ENCODE measurements at regions not wholly inside any gene's neighbourhood (a gene's known extent, or its start where the extent isn't known, plus 50 kb on each side); places are given as distances from the start of the nearest gene placed in this dataset.
"Not testable (repeated sequence)": the region's sequence is repeated elsewhere in the genome, so short reads cannot be mapped to it uniquely, and the experiment has no call there.

DNA sequence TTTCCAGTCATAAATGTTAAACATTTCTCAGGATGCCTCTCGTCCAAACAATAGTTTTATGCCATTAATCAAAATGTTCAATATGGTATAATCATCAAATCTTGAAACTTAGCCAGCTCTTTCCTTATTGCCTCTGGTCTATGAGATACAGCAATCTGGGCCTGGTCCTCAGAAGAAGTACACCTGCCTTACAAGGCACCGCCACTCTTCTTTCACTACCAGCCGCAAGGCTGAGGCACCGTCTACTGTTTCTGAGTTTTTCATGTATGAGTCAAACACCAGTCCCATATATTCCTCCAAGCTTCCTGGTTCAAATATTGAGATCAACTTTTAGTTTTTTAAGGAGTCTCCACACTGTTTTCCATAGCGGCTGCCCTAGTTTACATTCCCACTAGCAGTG, 600.6 kb upstream of the FAT3 start:
- no peak for DNase-seq

DNA sequence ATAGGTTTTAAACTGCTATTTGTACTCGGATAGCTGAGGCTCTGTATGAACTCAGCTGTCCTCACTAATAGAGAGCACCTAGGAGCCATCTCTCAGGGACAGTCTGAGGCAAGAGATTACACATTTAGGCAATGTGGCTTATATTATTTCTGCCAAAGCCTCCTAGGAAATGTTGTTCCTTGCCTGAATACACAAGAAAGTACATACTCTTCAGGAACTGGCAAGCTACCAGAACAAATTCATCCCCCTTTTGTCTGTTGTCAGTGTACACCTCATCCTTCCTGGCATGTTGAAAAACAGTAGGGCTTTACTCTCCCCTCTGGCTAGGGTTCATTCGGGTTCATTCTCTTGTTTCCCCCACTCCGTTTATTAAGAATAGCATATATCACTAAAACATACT, 615.9 kb upstream of the FAT3 start:
- DNase-seq, result no peak

DNA sequence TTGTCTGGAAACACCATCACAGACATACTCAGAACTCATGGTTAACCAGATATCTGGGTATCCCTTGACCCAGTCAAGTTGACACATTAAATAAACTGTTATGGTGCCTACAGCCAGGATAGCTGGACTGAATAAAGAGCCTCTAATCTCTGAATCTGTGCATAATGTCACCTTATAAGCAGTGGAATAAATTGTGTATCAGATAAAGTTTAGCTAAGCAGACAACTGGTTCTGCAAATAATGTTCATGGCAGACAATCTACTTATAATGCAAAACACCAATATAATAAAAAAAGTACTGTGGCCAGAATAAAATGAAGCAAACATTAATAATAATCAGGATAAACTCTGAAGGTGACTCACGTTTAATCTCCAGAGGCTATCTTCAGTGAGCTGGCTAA, 628.5 kb upstream of the FAT3 start:
- no peak for DNase-seq

DNA sequence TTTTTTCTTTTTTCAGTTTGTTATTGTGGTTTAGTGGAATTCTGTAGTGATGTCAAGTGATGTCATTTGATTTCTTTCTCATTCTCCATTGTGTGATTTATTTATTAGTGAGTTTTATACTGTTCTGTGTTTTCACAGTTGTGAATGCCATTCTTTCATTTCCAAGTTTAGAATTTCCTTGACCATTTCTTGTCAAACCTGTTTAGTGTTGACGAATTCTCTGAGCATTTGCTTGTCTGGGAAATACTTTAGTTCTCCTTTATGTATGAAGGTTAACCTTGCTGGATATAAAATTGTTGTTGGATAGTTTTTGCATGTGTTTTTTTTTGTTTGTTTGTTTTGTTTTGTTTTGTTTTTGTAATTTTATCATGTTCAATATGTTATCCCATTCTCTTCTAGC, 633.6 kb upstream of the FAT3 start:
- no peak for DNase-seq

DNA sequence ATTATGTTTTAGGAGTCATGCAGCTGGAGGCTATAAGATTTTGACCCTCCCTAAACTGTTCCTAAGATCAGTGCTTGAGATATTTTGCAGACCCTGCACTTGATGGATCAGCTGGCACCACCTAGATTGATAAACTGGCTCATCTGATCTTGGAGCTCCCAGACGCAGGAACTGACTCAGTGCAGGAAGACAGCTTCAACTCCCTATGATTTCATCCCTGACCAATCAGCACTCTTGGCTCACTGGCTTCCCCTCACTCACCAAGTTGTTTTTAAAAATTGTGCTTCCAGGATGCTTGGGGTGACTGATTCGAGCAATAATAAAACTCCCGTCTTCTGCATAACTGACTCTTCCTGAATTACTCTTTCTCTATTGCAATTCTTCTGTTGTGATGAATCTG, 637.5 kb upstream of the FAT3 start:
- DNase-seq, result no peak

DNA sequence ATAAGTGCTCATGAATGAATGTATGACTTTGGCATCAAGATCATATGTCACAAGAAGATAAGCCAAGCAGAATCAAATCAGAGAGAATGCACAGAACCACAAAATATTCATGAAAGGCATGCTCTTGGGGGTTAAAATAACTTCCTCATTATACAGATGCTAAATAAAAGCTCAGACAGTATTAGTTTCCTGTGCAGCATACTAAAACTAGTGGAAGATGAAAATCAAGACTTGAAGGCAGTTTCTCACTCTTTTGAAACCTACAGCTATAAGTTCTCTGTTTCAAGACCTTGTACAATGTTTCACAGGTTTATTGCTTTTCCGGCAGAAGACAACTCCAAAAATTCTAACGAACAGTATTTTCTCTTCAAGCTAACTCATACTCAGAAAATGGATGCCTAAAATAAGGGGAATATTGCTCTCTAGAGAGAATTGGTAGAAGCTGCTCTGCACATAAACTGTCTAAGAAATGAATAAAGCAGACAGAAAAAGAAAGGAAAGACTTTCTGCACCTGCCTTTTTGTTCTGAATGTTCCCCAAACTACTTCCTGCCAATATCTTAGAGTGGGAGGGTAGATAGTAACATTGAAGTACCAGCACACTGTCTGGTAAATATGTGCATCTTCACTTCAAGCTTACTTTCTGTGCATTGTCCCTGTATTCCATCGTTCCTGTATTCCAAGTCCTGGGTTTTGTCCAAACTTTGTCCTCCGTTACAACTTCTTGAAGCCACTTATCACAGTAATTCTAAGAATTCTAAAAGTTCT, 639.4 kb upstream of the FAT3 start:
- no peak for DNase-seq

DNA sequence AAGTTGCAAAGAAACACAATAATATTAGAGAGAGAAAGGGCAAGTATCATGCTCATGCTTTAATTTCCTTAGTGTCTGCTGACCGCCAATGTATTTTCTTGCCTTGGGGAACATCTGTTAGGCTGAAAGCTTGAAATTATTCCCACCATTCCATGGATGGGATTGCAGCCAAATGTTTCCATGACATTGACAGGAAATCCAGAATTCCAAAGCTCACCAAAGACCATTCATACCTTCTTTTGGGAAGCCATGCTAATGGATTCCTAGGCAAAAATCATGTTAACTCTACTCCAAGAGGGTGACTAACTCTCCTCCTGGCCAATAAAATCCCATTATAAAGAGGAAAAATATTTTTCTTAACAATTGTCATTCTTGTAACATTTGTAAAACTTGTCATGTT, 661.4 kb upstream of the FAT3 start:
- DNase-seq, result no peak

DNA sequence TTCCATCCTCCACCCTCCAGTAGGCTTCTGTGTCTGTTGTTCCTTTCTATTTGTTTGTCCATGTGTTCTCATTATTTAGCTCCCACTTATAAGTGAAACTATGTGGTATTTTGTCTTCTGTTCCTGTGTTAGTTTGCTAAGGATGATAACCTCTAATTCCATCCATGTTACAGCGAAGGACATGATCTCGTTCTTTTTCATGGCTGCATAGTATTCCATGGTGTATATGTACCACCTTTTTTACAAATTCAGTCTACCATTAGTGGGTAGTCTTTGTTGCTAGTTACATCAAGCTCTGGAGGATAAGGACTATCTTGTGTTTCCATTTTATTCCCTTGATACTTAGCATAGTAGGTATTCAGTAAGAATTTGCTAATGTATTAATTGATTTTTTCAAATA, 664.2 kb upstream of the FAT3 start:
- no peak for DNase-seq

DNA sequence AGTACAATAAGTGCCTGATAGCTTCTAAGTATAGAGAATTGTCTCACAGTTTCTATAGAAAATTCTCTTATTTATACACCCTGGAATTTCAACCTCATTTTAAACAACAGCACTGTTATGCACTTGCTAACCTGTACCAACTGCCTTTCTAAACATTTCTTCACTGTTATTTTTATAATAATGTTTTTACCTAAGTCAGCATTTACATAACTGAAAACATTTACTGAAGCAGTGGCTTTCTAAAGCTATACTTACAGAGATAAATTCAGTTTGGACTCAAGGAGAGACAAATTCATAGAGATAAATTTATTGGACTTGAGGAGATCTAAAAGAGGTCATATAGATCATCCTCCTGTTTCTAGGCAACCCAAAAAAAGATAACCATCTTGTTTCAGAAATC, 686.6 kb upstream of the FAT3 start:
- no peak for DNase-seq

DNA sequence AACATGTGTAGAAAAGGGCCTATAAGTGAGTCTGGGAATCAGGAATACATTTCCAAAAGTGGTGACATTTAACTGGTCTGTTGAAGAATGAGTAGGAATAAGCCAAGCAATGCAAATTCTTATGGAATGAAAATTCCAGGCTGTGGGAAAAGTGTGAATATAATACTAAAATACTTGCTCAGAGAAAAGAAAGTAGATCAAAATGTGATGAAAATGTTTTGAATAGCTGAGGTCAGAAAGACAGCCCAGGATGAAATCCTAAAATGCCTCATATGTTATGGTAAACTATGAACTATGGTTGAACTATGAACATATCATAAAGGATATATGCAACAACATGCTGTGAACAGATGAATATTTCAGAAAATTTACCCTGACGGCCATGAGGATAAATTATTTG, 688.3 kb upstream of the FAT3 start:
- no peak for DNase-seq

DNA sequence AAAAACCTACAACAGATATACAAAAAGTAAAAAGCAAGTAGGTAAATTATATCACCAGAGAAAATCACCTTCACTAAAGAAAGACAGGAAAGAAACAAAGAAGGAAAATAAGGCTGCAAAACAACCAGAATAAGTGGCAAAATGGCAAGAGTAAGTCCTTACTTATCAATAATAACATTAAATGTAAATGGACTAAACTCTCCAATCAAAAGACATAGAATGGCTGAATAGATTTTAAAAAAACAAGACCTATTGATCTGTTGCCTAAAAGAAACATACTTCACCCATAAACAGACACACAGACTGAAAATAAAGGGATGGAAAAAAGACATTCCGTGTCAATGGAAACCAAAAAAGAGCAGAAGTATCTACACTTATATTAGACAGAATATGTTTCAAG, 695.7 kb upstream of the FAT3 start:
- no peak for DNase-seq

DNA sequence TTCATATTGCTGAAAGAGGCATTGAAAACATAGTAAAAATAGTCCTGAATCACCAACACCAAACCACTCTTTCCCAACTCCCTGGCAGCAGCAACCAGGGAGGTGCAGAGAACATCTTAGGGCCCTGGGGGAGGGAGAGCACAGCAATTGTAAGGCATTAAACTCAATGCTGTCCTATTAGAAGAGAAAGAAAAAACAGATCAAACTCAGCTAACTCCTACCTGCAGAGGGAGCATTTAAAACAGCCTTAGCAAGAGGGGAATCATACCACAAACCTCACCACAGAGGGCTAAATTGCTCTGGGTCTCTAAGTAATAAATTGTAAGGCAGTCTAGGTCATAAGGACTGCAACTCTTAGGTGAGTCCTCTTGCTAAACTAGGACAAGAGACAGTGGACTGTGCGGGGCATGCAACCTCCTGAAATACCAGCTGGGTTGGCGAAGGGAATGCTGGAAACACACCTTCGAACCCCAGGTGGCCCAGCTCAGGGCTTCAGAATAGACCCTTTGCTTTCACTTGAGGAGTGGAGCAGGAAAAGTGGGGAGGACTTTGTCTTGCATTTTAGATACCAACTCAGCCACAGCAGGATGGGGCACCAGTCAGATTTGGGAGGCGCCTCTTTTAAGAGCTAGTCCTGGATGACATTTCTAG, 697.1 kb upstream of the FAT3 start:
- no peak for DNase-seq

DNA sequence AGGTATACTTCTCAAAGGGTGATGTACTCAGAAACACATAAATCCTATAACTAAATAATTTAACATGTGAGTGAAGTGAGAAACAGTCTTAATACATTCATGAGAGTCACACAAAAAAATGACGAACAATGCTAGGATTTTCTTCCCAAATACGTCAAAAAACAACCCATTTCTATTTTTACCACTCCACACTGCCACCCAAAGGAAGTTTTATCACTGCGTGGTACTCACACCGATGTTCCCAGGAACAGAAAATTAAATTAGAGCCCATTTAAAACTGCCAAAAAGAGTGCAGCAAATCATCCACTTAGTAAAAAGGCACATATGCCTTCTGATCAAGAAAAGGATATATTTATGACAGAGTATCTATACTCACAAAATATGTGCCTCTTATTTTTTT, 710.9 kb upstream of the FAT3 start:
- DNase-seq, result no peak

DNA sequence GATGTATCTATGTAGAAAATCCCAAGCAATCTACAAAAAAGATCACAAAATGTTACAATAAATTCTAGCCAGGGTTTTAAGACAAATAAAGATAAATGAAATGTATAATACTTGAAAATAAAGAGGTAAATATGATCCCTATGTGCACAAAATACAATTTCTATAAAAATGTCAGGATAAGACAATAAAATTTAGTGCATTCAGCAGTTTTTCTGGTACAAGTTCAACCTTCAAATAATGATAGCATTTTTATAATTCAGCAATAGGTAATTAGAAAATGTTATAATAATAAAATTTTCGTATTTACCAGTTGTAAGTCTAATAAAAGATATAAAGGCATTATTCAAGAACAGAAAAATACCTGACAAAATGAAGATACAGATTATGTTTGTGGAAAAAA, 726.8 kb upstream of the FAT3 start:
- no peak for DNase-seq

DNA sequence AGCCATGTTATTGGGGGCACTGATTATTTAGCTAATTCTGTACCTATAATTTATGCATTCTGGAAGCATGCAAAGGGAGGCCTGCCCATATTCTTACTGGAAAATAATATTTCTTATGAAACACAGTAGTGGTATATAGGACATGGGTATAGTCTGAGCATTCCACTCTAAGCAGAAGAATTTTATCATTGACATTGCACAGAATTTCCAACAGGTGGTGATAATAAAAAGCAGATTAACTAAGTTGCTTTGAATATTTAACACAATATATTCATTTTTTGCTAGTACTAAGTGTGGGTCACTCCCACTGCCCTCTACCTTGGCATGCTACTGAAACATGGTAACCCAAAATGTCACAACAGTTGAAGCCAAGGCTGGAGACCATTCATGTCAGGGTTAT, 728.8 kb upstream of the FAT3 start:
- DNase-seq, result no peak

DNA sequence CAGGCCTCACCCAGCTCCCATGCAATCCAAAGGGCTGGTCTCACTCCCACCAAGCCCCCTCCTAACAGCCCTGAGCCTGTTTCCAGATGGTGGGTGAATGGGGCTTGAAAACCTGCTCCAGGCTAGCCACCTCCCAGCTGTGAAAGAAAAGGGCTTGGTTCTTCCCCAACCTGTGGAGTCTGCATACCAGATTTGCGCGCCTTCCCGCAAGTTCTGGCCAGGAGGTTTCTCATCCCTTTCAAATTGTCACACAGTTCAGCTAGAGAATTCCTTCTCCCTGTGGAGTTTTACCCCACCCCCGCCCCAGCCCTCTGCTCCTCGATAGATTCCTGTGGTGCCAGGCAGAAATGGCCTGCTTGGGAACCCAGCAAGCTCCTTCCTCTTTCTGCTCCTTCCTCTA, 734.6 kb upstream of the FAT3 start:
- no peak for DNase-seq

DNA sequence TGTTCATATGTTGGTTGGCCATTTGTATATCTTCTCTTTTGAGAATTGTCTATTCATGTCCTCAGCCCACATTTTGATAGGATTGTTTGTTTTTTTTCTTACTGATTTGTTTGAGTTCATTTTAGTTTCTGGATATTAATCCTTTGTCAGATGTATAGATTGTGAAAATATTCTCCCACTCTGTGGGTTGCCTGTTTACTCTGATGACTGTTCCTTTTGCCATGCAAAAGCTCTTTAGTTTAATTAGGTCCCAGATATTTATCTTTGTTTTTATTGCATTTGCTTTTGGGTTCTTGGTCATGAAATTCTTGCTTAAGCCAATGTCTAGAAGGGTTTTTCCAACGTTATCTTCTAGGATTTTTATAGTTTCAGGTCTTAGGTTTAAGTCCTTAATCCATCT, 740.7 kb upstream of the FAT3 start:
- not testable (repeated sequence) for DNase-seq

DNA sequence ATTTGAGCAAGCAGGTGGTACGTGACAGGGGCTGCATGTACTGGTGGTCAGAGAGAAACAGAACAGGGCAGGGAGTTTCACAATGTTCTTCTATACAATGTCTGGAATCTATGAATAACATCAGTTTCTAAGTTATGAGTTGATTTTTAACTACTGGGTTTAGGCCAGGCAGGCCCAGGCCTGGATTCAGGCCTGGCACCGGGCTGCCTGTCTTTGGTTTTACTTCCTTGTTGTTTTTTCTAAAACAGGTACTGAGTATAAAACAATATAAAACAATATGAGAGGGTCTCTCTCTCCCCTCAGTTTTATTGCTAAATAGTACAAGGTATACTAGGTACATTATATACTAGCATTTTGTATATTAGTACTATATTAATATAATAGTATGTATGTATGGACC, 742.7 kb upstream of the FAT3 start:
- not testable (repeated sequence) for DNase-seq

DNA sequence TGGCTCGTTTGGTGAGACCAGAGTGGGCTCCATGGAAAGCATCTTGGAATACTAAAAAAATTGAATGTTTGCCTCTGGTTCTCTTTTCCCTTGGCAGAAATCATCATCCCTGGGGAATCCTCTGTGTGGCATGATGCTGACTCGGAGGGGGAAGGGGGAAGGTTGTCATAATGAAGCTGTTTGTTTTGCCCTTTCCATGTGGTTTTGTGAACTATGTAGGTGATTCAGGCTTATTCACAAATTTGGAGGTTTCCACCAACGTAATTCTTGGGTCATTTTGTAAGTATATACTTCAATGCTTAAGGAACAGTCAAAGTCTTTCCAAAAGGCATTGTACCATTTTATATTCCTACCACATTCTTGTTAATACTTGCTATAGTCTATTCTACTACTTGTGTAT, 754.0 kb upstream of the FAT3 start:
- DNase-seq, result no peak

DNA sequence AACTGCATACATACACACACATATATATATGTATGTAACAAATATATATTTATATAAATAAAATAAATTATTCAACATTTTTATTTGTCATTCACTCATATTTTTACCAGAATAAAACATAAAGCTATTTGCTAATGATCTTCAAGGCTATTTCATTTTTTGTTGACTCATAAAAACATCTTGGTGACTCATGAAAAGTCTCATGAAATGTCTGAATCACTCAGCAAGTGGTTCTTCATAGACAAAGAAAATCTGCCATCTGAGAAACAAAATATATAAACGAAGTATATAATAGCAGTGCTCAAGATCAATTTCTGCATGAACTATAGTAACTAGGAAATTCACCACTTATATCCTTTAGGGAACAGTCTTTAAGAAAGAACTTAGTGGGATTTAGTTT, 764.8 kb upstream of the FAT3 start:
- no peak for DNase-seq

DNA sequence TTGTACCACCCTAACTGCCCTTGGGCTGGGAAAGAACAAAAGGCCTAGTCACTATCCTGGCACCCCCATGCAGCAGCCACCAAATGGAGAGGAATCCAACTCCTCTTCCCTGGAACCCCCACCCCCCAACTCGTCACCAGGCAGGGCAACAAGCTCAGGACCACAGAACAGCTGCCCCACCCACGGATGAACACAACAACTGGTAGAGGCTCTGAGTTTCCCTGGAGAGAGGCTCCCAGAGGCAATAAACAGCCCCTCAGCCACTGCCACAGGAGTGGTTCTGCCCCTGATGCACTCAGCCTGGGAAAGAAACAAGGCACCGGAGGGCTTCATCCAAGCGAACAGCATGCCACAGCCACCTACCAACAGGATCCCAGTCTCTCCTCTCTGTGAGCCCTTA, 778.4 kb upstream of the FAT3 start:
- no peak for DNase-seq

DNA sequence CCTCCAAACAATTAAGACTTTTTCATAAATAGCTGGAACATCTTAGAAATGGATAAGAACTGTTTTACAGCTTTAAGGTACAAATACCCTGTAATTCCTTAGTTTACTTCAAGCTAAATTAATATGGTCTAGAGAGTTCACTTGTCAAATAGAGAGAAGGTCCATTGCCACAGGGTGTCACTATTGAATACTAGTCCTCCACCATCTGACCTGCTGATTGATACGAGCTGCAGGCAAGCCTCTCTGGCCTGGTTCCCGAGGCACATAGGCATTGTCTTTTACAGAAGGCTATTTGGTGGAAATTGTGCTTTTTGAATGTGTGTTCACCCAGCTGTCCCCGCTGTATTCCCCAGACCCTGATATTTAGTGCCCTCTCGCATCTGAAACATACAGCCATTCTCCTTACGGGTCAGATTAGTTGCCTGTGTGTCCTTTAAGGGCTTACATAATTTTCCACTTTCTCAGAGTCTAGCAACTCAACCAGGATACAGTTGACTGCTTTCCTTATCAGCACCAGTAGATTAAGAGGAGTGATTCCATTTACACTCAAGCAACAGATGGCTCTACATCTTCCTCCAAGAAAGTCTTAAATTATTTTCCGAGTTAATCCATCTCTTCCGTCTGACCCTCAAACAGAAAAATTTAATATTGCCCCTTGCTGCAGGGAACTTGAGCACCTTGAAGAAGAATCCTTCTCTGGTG, 788.8 kb upstream of the FAT3 start:
- no peak for DNase-seq

DNA sequence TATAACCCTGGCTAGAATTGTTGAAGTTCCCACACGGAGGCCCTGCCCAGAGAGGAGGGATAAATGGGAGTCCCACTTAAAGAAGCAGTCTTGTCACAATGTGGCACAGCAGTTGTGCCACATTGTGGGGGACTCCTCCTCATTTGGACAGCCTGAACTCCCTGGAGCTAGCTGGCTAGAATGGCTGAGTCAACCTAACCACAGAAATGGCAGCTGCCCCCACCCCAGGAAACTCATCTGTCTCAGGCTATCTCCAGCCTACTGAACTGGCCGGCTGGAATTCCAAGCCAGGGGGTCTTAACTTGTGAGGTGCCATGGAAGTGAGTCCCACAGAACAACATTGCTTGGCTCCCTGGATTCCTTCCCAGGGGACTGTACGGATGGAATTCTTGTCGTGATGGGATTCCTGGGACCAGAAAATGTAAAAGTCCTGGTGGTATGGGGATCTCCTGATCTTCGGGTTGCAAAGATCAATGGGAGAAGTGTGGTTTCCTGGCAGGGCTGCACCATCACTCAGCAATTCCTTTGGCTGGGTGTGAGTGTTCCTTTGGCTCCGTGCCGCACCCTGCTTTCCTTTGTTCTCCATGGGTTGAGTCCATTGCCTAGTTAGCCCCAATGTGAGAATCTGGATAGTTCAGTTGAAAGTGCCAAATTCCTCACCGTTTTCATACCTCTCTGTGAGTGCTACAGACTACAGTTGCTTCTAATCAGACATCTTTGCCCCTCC, 791.2 kb upstream of the FAT3 start:
- DNase-seq, result no peak

DNA sequence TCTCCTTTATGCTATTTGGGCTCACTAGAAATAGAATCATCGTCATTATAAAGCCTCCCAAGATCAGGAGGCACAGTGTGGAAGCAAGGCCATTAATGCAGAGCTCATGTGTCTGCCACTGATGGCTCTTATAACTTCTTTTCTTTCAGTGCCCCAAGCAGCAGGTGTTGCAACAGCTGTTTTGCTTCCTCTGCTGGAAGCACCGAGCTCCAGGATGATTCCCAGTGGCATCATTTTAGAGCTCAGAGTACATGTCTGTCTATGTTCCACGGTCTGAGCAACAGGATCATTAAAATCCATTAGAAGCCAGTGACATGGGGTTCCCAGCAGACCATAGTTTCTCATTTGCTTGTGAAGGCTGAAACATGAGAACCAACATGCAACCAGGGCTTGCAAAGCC, 803.0 kb upstream of the FAT3 start:
- no peak for DNase-seq

Measured in midbrain (tissue), 1 donor.